ENCODE measurements at regions not wholly inside any gene's neighbourhood (a gene's known extent, or its start where the extent isn't known, plus 50 kb on each side); places are given as distances from the start of the nearest gene placed in this dataset.
"Not testable (repeated sequence)": the region's sequence is repeated elsewhere in the genome, so short reads cannot be mapped to it uniquely, and the experiment has no call there.

GRCh38 chr1:222020553-222020952, 278.7 kb upstream of the DUSP10 start:
- no peak for DNase-seq

- DNase-seq: no peak
These were observed 277.1 kb upstream of the DUSP10 start for GRCh38 chr1:222019029-222019428.

- no peak for DNase-seq
These were observed 276.2 kb upstream of the DUSP10 start for GRCh38 chr1:222018041-222018440.

- no peak for DNase-seq
These were observed 273.8 kb upstream of the DUSP10 start for GRCh38 chr1:222015686-222016085.

- DNase-seq: no peak
These were observed 272.1 kb upstream of the DUSP10 start for GRCh38 chr1:222014001-222014400.

GRCh38 chr1:222012816-222013215, 270.9 kb upstream of the DUSP10 start:
- DNase-seq: no peak

GRCh38 chr1:222010306-222010705, 268.4 kb upstream of the DUSP10 start:
- DNase-seq: no peak

GRCh38 chr1:222009105-222009730, 267.3 kb upstream of the DUSP10 start:
- DNase-seq: peak; percentile 14 to 17

- DNase-seq: no peak
These were observed 264.8 kb upstream of the DUSP10 start for GRCh38 chr1:222006715-222007114.

GRCh38 chr1:222004784-222005183, 262.9 kb upstream of the DUSP10 start:
- DNase-seq: no peak

- DNase-seq: no peak
These were observed 262.1 kb upstream of the DUSP10 start for GRCh38 chr1:222004034-222004433.

- no peak for DNase-seq
These were observed 260.6 kb upstream of the DUSP10 start for GRCh38 chr1:222002503-222002902.

- no peak for DNase-seq
These were observed 258.2 kb upstream of the DUSP10 start for GRCh38 chr1:222000131-222000530.

- no peak for DNase-seq
These were observed 256.9 kb upstream of the DUSP10 start for GRCh38 chr1:221998781-221999180.

GRCh38 chr1:221998186-221998612, 256.3 kb upstream of the DUSP10 start:
- no peak for DNase-seq

GRCh38 chr1:221997012-221997411, 255.1 kb upstream of the DUSP10 start:
- DNase-seq: not testable (repeated sequence)

GRCh38 chr1:221994939-221995338, 253.1 kb upstream of the DUSP10 start:
- no peak for DNase-seq

- DNase-seq: no peak
These were observed 252.4 kb upstream of the DUSP10 start for GRCh38 chr1:221994274-221994698.

GRCh38 chr1:221993444-221993948, 251.6 kb upstream of the DUSP10 start:
- no peak for DNase-seq

- DNase-seq: no peak
These were observed 250.5 kb upstream of the DUSP10 start for GRCh38 chr1:221992427-221992826.

GRCh38 chr1:221991221-221991620, 249.3 kb upstream of the DUSP10 start:
- no peak for DNase-seq

- no peak for DNase-seq
These were observed 247.9 kb upstream of the DUSP10 start for GRCh38 chr1:221989741-221990140.

- DNase-seq: no peak
These were observed 246.9 kb upstream of the DUSP10 start for GRCh38 chr1:221988829-221989228.

GRCh38 chr1:221987860-221988520, 246.1 kb upstream of the DUSP10 start:
- no peak for DNase-seq

GRCh38 chr1:221983444-221983843, 241.6 kb upstream of the DUSP10 start:
- no peak for DNase-seq
